Astrocyte (in vitro differentiated cells and primary cell): ENCODE measurements at regions not wholly inside any gene's neighbourhood (a gene's known extent, or its start where the extent isn't known, plus 50 kb on each side); places are given as distances from the start of the nearest gene placed in this dataset.

Experiments used
- DNase-seq: peaks from one replicate; pipeline ENCODE4 v3.0.0-alpha.2; 2010; ENCODE audit warnings: low read depth
- FAIRE-seq: peaks from 2 replicates; lab custom pipeline; 2011; peaks lifted over from hg19 to GRCh38; lab: Jason Lieb, UNC
- H2AFZ ChIP-seq: 2 replicates; pipeline ENCODE4 v1.6.0; 2012; ENCODE audit warnings: low read depth, low read length, inconsistent platforms
- H3K27ac ChIP-seq: 2 replicates; pipeline ENCODE4 v1.5.1; 2011; ENCODE audit warnings: low read depth, low read length, inconsistent platforms
- H3K27me3 ChIP-seq: 2 replicates; pipeline ENCODE4 v1.6.0; 2011; ENCODE audit warnings: low read length, inconsistent platforms; ENCODE audit not compliant: insufficient read depth
- H3K36me3 ChIP-seq: 2 replicates; pipeline ENCODE4 v1.5.1; 2011; ENCODE audit warnings: low read length, inconsistent platforms; ENCODE audit not compliant: insufficient read depth
- H3K4me1 ChIP-seq: 2 replicates; pipeline ENCODE4 v1.5.1; 2011; ENCODE audit warnings: low read length, inconsistent platforms; ENCODE audit not compliant: insufficient read depth
- H3K4me2 ChIP-seq: 2 replicates; pipeline ENCODE4 v1.6.0; 2012; ENCODE audit warnings: low read length, inconsistent platforms
- H3K4me3 ChIP-seq: 2 replicates; pipeline ENCODE4 v1.5.1; 2011; ENCODE audit warnings: low read depth, mild to moderate bottlenecking, low read length, inconsistent platforms; ENCODE audit not compliant: insufficient read depth
- H3K79me2 ChIP-seq: 2 replicates; pipeline ENCODE4 v1.6.0; 2012; ENCODE audit warnings: mild to moderate bottlenecking, low read length, inconsistent platforms; ENCODE audit not compliant: insufficient read depth
- H3K9ac ChIP-seq: 2 replicates; pipeline ENCODE4 v1.6.0; 2012; ENCODE audit warnings: mild to moderate bottlenecking, low read length, inconsistent platforms
- H3K9me3 ChIP-seq: 2 replicates; pipeline ENCODE4 v1.5.1; 2012; ENCODE audit warnings: low read depth, mild to moderate bottlenecking, low read length, inconsistent platforms; ENCODE audit not compliant: insufficient read depth
- H4K20me1 ChIP-seq: 2 replicates; pipeline ENCODE4 v1.6.0; 2012; ENCODE audit warnings: low read length, inconsistent platforms; ENCODE audit not compliant: insufficient read depth
- H3K27ac Mint-ChIP-seq: one replicate; pipeline ENCODE4 v1.8.0; 2021; ENCODE audit warnings: mild to moderate bottlenecking, mixed read lengths; ENCODE audit not compliant: unreplicated experiment
- H3K27me3 Mint-ChIP-seq: one replicate; pipeline ENCODE4 v1.8.0; 2021; ENCODE audit warnings: low read depth, mixed read lengths; ENCODE audit not compliant: unreplicated experiment
- H3K36me3 Mint-ChIP-seq: one replicate; pipeline ENCODE4 v1.8.0; 2021; ENCODE audit warnings: low read depth, mixed read lengths; ENCODE audit not compliant: unreplicated experiment
- H3K4me1 Mint-ChIP-seq: one replicate; pipeline ENCODE4 v1.8.0; 2021; ENCODE audit warnings: low read depth, mixed read lengths; ENCODE audit not compliant: unreplicated experiment
- H3K4me3 Mint-ChIP-seq: one replicate; pipeline ENCODE4 v1.8.0; 2021; ENCODE audit warnings: mild to moderate bottlenecking, moderate library complexity, mixed read lengths; ENCODE audit not compliant: unreplicated experiment
- H3K9me3 Mint-ChIP-seq: one replicate; pipeline ENCODE4 v1.8.0; 2021; ENCODE audit warnings: mild to moderate bottlenecking, mixed read lengths; ENCODE audit not compliant: unreplicated experiment
- CTCF ChIP-seq: IDR thresholded peaks from 2 replicates; pipeline ENCODE4 v1.5.1; 2011; ENCODE audit warnings: low read depth, mild to moderate bottlenecking, inconsistent platforms, low read length, moderate library complexity; ENCODE audit not compliant: insufficient read depth
- EZH2 ChIP-seq: IDR thresholded peaks from 2 replicates; pipeline ENCODE4 v1.6.1; 2012; ENCODE audit warnings: mild to moderate bottlenecking, low read length, inconsistent platforms; ENCODE audit not compliant: insufficient read depth

GRCh38 chr12:19630536-19630935 is 191.2 kb downstream of the AEBP2 start:
- Mint-ChIP-seq H3K4me1 (peaks cover 5% of the 10 kb centered on the region), H3K4me3 (no peak overlapping the region), H3K27me3 (no peaks in the 10 kb centered on the region), H3K36me3 (peaks cover 6% of the 10 kb centered on the region), H3K9me3 (no peaks in the 10 kb centered on the region), H3K27ac (no peak overlapping the region)
- no peak overlapping the region for H3K4me3 ChIP-seq
- FAIRE-seq (no peak), DNase-seq (no peak)
- no peaks in the 10 kb centered on the region for H3K27me3 ChIP-seq
- H3K4me2 ChIP-seq: no peak overlapping the region
- H4K20me1 ChIP-seq: no peaks in the 10 kb centered on the region
- H3K9me3 ChIP-seq: no peaks in the 10 kb centered on the region
- no peaks in the 10 kb centered on the region for H3K79me2 ChIP-seq
- H3K36me3 ChIP-seq: no peaks in the 10 kb centered on the region
- H3K27ac ChIP-seq: no peak overlapping the region
- H3K9ac ChIP-seq: no peak overlapping the region
- TF ChIP-seq EZH2 (no peak), CTCF (no peak)
- H3K4me1 ChIP-seq: no peaks in the 10 kb centered on the region
- H2AFZ ChIP-seq: no peak overlapping the region

- H3K36me3 ChIP-seq: no peaks in the 10 kb centered on the region
- FAIRE-seq (no peak), DNase-seq (no peak)
- H3K9ac ChIP-seq: no peak overlapping the region
- no peaks in the 10 kb centered on the region for H3K27me3 Mint-ChIP-seq
- H3K9me3 ChIP-seq: no peaks in the 10 kb centered on the region
- no peaks in the 10 kb centered on the region for H3K4me1 Mint-ChIP-seq
- H4K20me1 ChIP-seq: no peaks in the 10 kb centered on the region
- no peak overlapping the region for H3K27ac Mint-ChIP-seq
- H3K27me3 ChIP-seq: no peaks in the 10 kb centered on the region
- no peak for TF ChIP-seq CTCF
- TF ChIP-seq EZH2: no peak
- H3K4me1 ChIP-seq: no peaks in the 10 kb centered on the region
- no peak overlapping the region for H2AFZ ChIP-seq
- H3K9me3 Mint-ChIP-seq: no peaks in the 10 kb centered on the region
- H3K4me2 ChIP-seq: no peak overlapping the region
- no peak overlapping the region for H3K27ac ChIP-seq
- no peaks in the 10 kb centered on the region for H3K79me2 ChIP-seq
- H3K4me3 ChIP-seq: no peak overlapping the region
- no peak overlapping the region for H3K4me3 Mint-ChIP-seq
- H3K36me3 Mint-ChIP-seq: peaks cover 3% of the 10 kb centered on the region
Observed at GRCh38 chr12:19633194-19633593, 193.9 kb downstream of the AEBP2 start.

- no peak for TF ChIP-seq EZH2
- TF ChIP-seq CTCF: no peak
- H3K9me3 Mint-ChIP-seq: no peaks in the 10 kb centered on the region
- H3K27me3 Mint-ChIP-seq: no peaks in the 10 kb centered on the region
- Histone ChIP-seq H3K27me3 (no peaks in the 10 kb centered on the region), H3K9me3 (no peaks in the 10 kb centered on the region), H2AFZ (no peak overlapping the region), H3K9ac (no peak overlapping the region), H3K4me3 (no peak overlapping the region), H3K4me2 (no peak overlapping the region), H3K27ac (no peak overlapping the region), H4K20me1 (no peaks in the 10 kb centered on the region), H3K79me2 (no peaks in the 10 kb centered on the region), H3K4me1 (no peaks in the 10 kb centered on the region), H3K36me3 (no peaks in the 10 kb centered on the region)
- no peak overlapping the region for H3K27ac Mint-ChIP-seq
- FAIRE-seq (no peak), DNase-seq (no peak)
- no peak overlapping the region for H3K4me3 Mint-ChIP-seq
- no peaks in the 10 kb centered on the region for H3K4me1 Mint-ChIP-seq
- peaks cover 3% of the 10 kb centered on the region for H3K36me3 Mint-ChIP-seq
Observed at GRCh38 chr12:19633641-19634040, 194.3 kb downstream of the AEBP2 start.
